Loucy (cell line): ENCODE measurements at regions not wholly inside any gene's neighbourhood (a gene's known extent, or its start where the extent isn't known, plus 50 kb on each side); places are given as distances from the start of the nearest gene placed in this dataset.

Experiments
- H2AFZ ChIP-seq: fragments of 200-600 bp; sonication (generic); 2 replicates; pipeline ENCODE4 v1.6.0; 2016; ENCODE audit warnings: antibody characterized with exemption, mild to moderate bottlenecking, low read length, moderate library complexity
- H3F3A ChIP-seq: fragments of 200-600 bp; 2 replicates; pipeline ENCODE4 v1.6.0; 2016; ENCODE audit warnings: antibody characterized with exemption, low read depth, mild to moderate bottlenecking
- H3K27me3 ChIP-seq: fragments of 200-600 bp; sonication (generic); 2 replicates; pipeline ENCODE4 v1.6.1; 2014; ENCODE audit warnings: low read length, mild to moderate bottlenecking; ENCODE audit not compliant: insufficient read depth, poor library complexity, severe bottlenecking
- H3K36me3 ChIP-seq: fragments of 200-600 bp; sonication (generic); 2 replicates; pipeline ENCODE4 v1.6.1; 2016; ENCODE audit warnings: low read length; ENCODE audit not compliant: insufficient read depth
- H3K4me1 ChIP-seq: fragments of 200-600 bp; sonication (generic); 2 replicates; pipeline ENCODE4 v1.5.1; 2014; ENCODE audit warnings: low read length, mild to moderate bottlenecking; ENCODE audit not compliant: insufficient read depth, poor library complexity, severe bottlenecking
- H3K4me2 ChIP-seq: fragments of 200-600 bp; sonication (generic); 2 replicates; pipeline ENCODE4 v1.6.0; 2014; ENCODE audit warnings: antibody characterized with exemption, low read length, low read depth, mild to moderate bottlenecking; ENCODE audit not compliant: poor library complexity, severe bottlenecking
- H3K4me3 ChIP-seq: fragments of 200-600 bp; sonication (generic); 2 replicates; pipeline ENCODE4 v1.5.1; 2014; ENCODE audit warnings: low read length, mild to moderate bottlenecking, mixed read lengths; ENCODE audit not compliant: poor library complexity, severe bottlenecking
- H3K79me2 ChIP-seq: fragments of 200-600 bp; sonication (generic); 2 replicates; pipeline ENCODE4 v1.6.1; 2014; ENCODE audit warnings: low read length; ENCODE audit not compliant: insufficient read depth
- H3K9ac ChIP-seq: fragments of 200-600 bp; sonication (generic); 2 replicates; pipeline ENCODE4 v1.6.0; 2014; ENCODE audit warnings: mild to moderate bottlenecking, low read depth, low read length, moderate library complexity; ENCODE audit not compliant: poor library complexity, severe bottlenecking
- H3K9me2 ChIP-seq: fragments of 200-600 bp; sonication (generic); replicated peaks from 2 replicates; pipeline ENCODE4 v1.6.1; 2016; ENCODE audit warnings: low read depth, low read length, mixed read lengths
- H3K9me3 ChIP-seq: fragments of 200-600 bp; sonication (generic); 2 replicates; pipeline ENCODE4 v1.6.1; 2014; ENCODE audit warnings: mild to moderate bottlenecking, antibody characterized with exemption, low read length, low read depth; ENCODE audit not compliant: insufficient read depth
- H4K20me1 ChIP-seq: fragments of 200-600 bp; sonication (generic); 2 replicates; pipeline ENCODE4 v1.6.0; 2014; ENCODE audit warnings: antibody characterized with exemption, low read length, mild to moderate bottlenecking; ENCODE audit not compliant: insufficient read depth, poor library complexity, severe bottlenecking
- CTCF ChIP-seq: fragments of 200-600 bp; sonication (generic); conservative IDR thresholded peaks from 2 replicates; pipeline ENCODE4 v1.5.1; 2014; ENCODE audit warnings: mild to moderate bottlenecking, antibody characterized with exemption, low read length
- EZH2phosphoT487 ChIP-seq: fragments of 200-600 bp; IDR thresholded peaks from 2 replicates; pipeline ENCODE4 v1.6.1; 2018; ENCODE audit warnings: antibody characterized with exemption, mild to moderate bottlenecking, moderate library complexity, borderline replicate concordance

DNA sequence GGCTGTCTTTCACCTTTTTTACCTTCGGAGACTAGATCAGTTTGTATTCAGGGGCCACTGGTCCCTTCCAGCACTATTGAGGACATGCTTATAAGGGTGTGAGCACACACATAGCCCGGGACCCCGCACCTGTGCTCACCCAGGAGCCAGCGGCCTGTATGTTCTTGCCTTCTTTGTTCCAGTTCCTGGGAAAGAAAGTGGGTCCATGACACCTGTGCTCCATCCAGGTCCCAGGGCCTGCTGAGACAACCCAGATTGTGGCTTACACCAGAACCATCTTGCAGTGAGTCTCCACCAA is 207.8 kb downstream of the TOMM20 start:
- Histone ChIP-seq H3F3A (no peaks in the 10 kb centered on the region), H3K4me1 (peaks cover 10% of the 10 kb centered on the region), H2AFZ (no peak overlapping the region), H3K36me3 (no peaks in the 10 kb centered on the region), H3K4me2 (no peak overlapping the region), H3K9me2 (no peaks in the 10 kb centered on the region), H3K79me2 (no peaks in the 10 kb centered on the region), H3K9ac (no peak overlapping the region), H3K4me3 (no peak overlapping the region), H4K20me1 (no peaks in the 10 kb centered on the region), H3K27me3 (no peaks in the 10 kb centered on the region), H3K9me3 (no peaks in the 10 kb centered on the region)
- TF ChIP-seq CTCF = no peak
- no peak for TF ChIP-seq EZH2phosphoT487

DNA sequence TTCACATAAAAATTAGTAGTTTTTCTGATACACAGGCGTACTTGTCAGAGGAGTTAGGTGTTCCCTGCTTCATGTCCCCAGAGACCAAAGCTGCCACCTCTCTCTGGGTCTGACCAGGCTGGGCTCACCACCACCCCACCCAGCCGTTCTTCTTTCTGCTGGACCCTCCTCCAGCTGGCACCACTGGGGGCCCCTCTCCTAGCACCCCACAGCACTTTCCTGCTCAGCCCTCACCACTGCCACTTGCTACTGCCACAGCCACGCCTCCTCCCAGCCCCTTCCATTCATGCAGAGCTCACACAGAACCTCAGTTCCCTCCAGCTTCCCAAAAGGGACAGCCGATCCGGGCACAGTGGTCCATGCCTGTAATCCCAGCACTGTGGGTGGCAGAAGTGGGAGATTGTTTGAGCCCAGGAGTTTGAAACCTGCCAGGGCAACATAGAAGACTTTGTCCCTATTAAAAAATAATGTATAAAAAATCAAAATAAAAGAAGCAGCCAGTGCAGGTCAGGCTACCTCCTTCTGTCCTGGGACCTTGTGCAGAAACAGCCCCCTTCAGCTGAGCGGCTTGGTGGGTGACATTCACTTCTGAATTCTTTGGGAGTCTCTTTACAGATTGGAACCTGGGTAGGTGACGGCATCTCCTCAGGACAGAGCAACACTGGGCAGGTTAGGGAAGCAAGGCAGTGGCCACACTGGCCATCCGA is 208.3 kb downstream of the TOMM20 start:
- Histone ChIP-seq H3F3A (no peaks in the 10 kb centered on the region), H3K9ac (no peak overlapping the region), H4K20me1 (no peaks in the 10 kb centered on the region), H3K27me3 (no peaks in the 10 kb centered on the region), H3K4me3 (no peak overlapping the region), H3K9me3 (no peaks in the 10 kb centered on the region), H3K4me1 (peaks cover 10% of the 10 kb centered on the region), H3K79me2 (no peaks in the 10 kb centered on the region), H3K4me2 (no peak overlapping the region), H3K9me2 (no peaks in the 10 kb centered on the region), H2AFZ (no peak overlapping the region), H3K36me3 (no peaks in the 10 kb centered on the region)
- TF ChIP-seq EZH2phosphoT487 = no peak

- Histone ChIP-seq H3K4me3 (no peak overlapping the region), H3K79me2 (no peaks in the 10 kb centered on the region), H3F3A (no peaks in the 10 kb centered on the region), H3K27me3 (no peaks in the 10 kb centered on the region), H3K36me3 (no peaks in the 10 kb centered on the region), H3K9me2 (no peaks in the 10 kb centered on the region), H3K9ac (no peak overlapping the region), H3K4me2 (no peak overlapping the region), H2AFZ (no peak overlapping the region), H4K20me1 (no peaks in the 10 kb centered on the region), H3K9me3 (no peaks in the 10 kb centered on the region), H3K4me1 (peaks cover 10% of the 10 kb centered on the region)
- no peak for TF ChIP-seq EZH2phosphoT487
- no peak for TF ChIP-seq CTCF
Measured at GRCh38 chr1:234918961-234919761, 209.5 kb downstream of the TOMM20 start.
